Fibroblast of lung (primary cell): ENCODE measurements at regions not wholly inside any gene's neighbourhood (a gene's known extent, or its start where the extent isn't known, plus 50 kb on each side); places are given as distances from the start of the nearest gene placed in this dataset.
A peak's percentile ranks its signal among the peaks of the same experiment; 100 is the strongest.

Experiments used
- DNase-seq, 2 donors: peaks; one replicate each; pipeline versions ENCODE4 v3.0.0 to v3.0.0-alpha.2; 2010; ENCODE audit warnings: low read depth in 2 of 2
- H2AFZ ChIP-seq: 2 replicates; pipeline ENCODE4 v1.5.1; 2012; ENCODE audit warnings: low read length, control low read depth, inconsistent platforms
- H3K27ac ChIP-seq: 2 replicates; pipeline ENCODE4 v1.5.1; 2011; ENCODE audit warnings: low read length, control low read depth; ENCODE audit not compliant: insufficient read depth
- H3K27me3 ChIP-seq: 2 replicates; pipeline ENCODE4 v1.5.1; 2011; ENCODE audit warnings: mild to moderate bottlenecking, low read length; ENCODE audit not compliant: control insufficient read depth, insufficient read depth
- H3K36me3 ChIP-seq: 2 replicates; pipeline ENCODE4 v1.5.1; 2011; ENCODE audit warnings: low read length; ENCODE audit not compliant: control insufficient read depth, insufficient read depth
- H3K4me1 ChIP-seq: 2 replicates; pipeline ENCODE4 v1.5.1; 2011; ENCODE audit warnings: low read length; ENCODE audit not compliant: control insufficient read depth, insufficient read depth; ENCODE audit errors: extremely low read depth
- H3K4me2 ChIP-seq: 2 replicates; pipeline ENCODE4 v1.5.1; 2011; ENCODE audit warnings: low read length, control low read depth; ENCODE audit not compliant: insufficient read depth; ENCODE audit errors: extremely low read depth
- H3K4me3 ChIP-seq, 4 experiments: fragments of 200-600 bp in 1 of 4; sonication (generic) in 1 of 4; replicated peaks in 1 of 4; 2 replicates each; pipeline ENCODE4 v1.5.1; 2011 to 2016; ENCODE audit warnings: low read length in 4 of 4, low read depth in 3 of 4, mild to moderate bottlenecking in 3 of 4, control low read depth in 2 of 4, inconsistent platforms in 1 of 4, mixed read lengths in 1 of 4; ENCODE audit not compliant: insufficient read depth in 1 of 4; ENCODE audit errors: control extremely low read depth in 1 of 4
- H3K79me2 ChIP-seq: 2 replicates; pipeline ENCODE4 v1.5.1; 2012; ENCODE audit warnings: mild to moderate bottlenecking, low read length, inconsistent platforms; ENCODE audit not compliant: control insufficient read depth, insufficient read depth
- H3K9ac ChIP-seq: 2 replicates; pipeline ENCODE4 v1.5.1; 2011; ENCODE audit warnings: mild to moderate bottlenecking, low read length, control low read depth; ENCODE audit not compliant: insufficient read depth
- H3K9me3 ChIP-seq: 2 replicates; pipeline ENCODE4 v1.5.1; 2012; ENCODE audit warnings: low read depth, low read length; ENCODE audit not compliant: control insufficient read depth, insufficient read depth
- H4K20me1 ChIP-seq: 2 replicates; pipeline ENCODE4 v1.5.1; 2011; ENCODE audit warnings: low read length; ENCODE audit not compliant: control insufficient read depth, insufficient read depth; ENCODE audit errors: extremely low read depth
- CTCF ChIP-seq, 2 donors: IDR thresholded peaks in 1 of 2; conservative IDR thresholded peaks in 1 of 2; 1 replicate in 1 of 2; 2 replicates in 1 of 2; pipeline ENCODE4 v1.5.1; 2011 to 2012; ENCODE audit warnings: low read length in 2 of 2, control low read depth in 1 of 2, inconsistent platforms in 1 of 2, low read depth in 1 of 2, mild to moderate bottlenecking in 1 of 2
- EZH2 ChIP-seq: IDR thresholded peaks from 2 replicates; pipeline ENCODE4 v1.5.1; 2012; ENCODE audit warnings: low read length, control low read depth, mild to moderate bottlenecking; ENCODE audit errors: missing control alignments

GRCh38 chr10:53025172-53025711 is 252.7 kb upstream of the MBL2 start:
- H3K36me3 ChIP-seq, result no peaks in the 10 kb centered on the region
- no peaks in the 10 kb centered on the region for H3K9me3 ChIP-seq
- peak overlapping the region; percentile 75 for H3K4me2 ChIP-seq
- DNase-seq, result peak; percentile 6 to 53
- TF ChIP-seq CTCF (conservative IDR thresholded peaks at IDR 0.05 in 1 of 2, IDR thresholded peaks at IDR 0.05 in 1 of 2; ENCODE audit: low read depth in 1 of 2, low read length in 2 of 2) (no peak), EZH2 (no peak)
- H4K20me1 ChIP-seq, result no peaks in the 10 kb centered on the region
- peak overlapping the region; percentile 4 for H3K27ac ChIP-seq
- peak overlapping the region; percentile 66 for H2AFZ ChIP-seq
- no peaks in the 10 kb centered on the region for H3K4me1 ChIP-seq
- no peaks in the 10 kb centered on the region for H3K79me2 ChIP-seq
- no peak overlapping the region for H3K9ac ChIP-seq
- no peaks in the 10 kb centered on the region for H3K27me3 ChIP-seq
- peak overlapping the region; percentile 15 to 75 (median 37) for H3K4me3 ChIP-seq

GRCh38 chr10:53023411-53023810 is 250.8 kb upstream of the MBL2 start:
- Histone ChIP-seq H3K4me3 (no peak overlapping the region), H3K27ac (no peak overlapping the region), H2AFZ (no peak overlapping the region), H3K79me2 (no peaks in the 10 kb centered on the region), H4K20me1 (no peaks in the 10 kb centered on the region), H3K4me1 (no peaks in the 10 kb centered on the region), H3K4me2 (no peak overlapping the region), H3K9me3 (no peaks in the 10 kb centered on the region), H3K36me3 (no peaks in the 10 kb centered on the region), H3K27me3 (no peaks in the 10 kb centered on the region), H3K9ac (no peak overlapping the region)
- TF ChIP-seq CTCF (conservative IDR thresholded peaks at IDR 0.05 in 1 of 2, IDR thresholded peaks at IDR 0.05 in 1 of 2; ENCODE audit: low read depth in 1 of 2, low read length in 2 of 2), result no peak
- no peak for TF ChIP-seq EZH2
- no peak for DNase-seq

GRCh38 chr10:53022611-53023088 is 250.1 kb upstream of the MBL2 start:
- no peak for DNase-seq
- Histone ChIP-seq H3K4me3 (no peak overlapping the region), H3K9me3 (no peaks in the 10 kb centered on the region), H2AFZ (no peak overlapping the region), H3K36me3 (no peaks in the 10 kb centered on the region), H3K27ac (no peak overlapping the region), H3K27me3 (no peaks in the 10 kb centered on the region), H3K79me2 (no peaks in the 10 kb centered on the region), H4K20me1 (no peaks in the 10 kb centered on the region), H3K4me1 (no peaks in the 10 kb centered on the region), H3K4me2 (no peak overlapping the region), H3K9ac (no peak overlapping the region)
- TF ChIP-seq CTCF (conservative IDR thresholded peaks at IDR 0.05 in 1 of 2, IDR thresholded peaks at IDR 0.05 in 1 of 2; ENCODE audit: low read depth in 1 of 2, low read length in 2 of 2) (no peak), EZH2 (no peak)
